ENCODE measurements at regions not wholly inside any gene's neighbourhood (a gene's known extent, or its start where the extent isn't known, plus 50 kb on each side); places are given as distances from the start of the nearest gene placed in this dataset.
"Not testable (repeated sequence)": the region's sequence is repeated elsewhere in the genome, so short reads cannot be mapped to it uniquely, and the experiment has no call there.

GRCh38 chr1:72985024-72985423 is 702.7 kb upstream of the NEGR1 start:
- not testable (repeated sequence) for H3K27ac Mint-ChIP-seq; H3K36me3 Mint-ChIP-seq (ENCODE audit: low read depth); H3K27me3 Mint-ChIP-seq; H3K4me3 Mint-ChIP-seq; H3K4me1 Mint-ChIP-seq (ENCODE audit: low read depth)
- peaks cover 11% of the 10 kb centered on the region for H3K9me3 Mint-ChIP-seq

- H3K27ac Mint-ChIP-seq; H3K36me3 Mint-ChIP-seq (ENCODE audit: low read depth); H3K9me3 Mint-ChIP-seq; H3K4me1 Mint-ChIP-seq (ENCODE audit: low read depth); H3K27me3 Mint-ChIP-seq; H3K4me3 Mint-ChIP-seq: not testable (repeated sequence)
Observed at GRCh38 chr1:72983011-72983410, 700.7 kb upstream of the NEGR1 start.

- Mint-ChIP-seq H3K36me3 (ENCODE audit: low read depth) (no peaks in the 10 kb centered on the region), H3K4me3 (no peak overlapping the region), H3K9me3 (peaks cover 15% of the 10 kb centered on the region), H3K27ac (no peak overlapping the region), H3K27me3 (no peaks in the 10 kb centered on the region), H3K4me1 (ENCODE audit: low read depth) (no peaks in the 10 kb centered on the region)
Observed at GRCh38 chr1:72969461-72969860, 687.1 kb upstream of the NEGR1 start.

- no peak overlapping the region for H3K27ac Mint-ChIP-seq
- H3K36me3 Mint-ChIP-seq (ENCODE audit: low read depth): no peaks in the 10 kb centered on the region
- H3K9me3 Mint-ChIP-seq: no peaks in the 10 kb centered on the region
Observed at GRCh38 chr1:72954943-72955342, 672.6 kb upstream of the NEGR1 start.

GRCh38 chr1:72950900-72951299 is 668.6 kb upstream of the NEGR1 start:
- not testable (repeated sequence) for H3K9me3 Mint-ChIP-seq; H3K4me3 Mint-ChIP-seq; H3K4me1 Mint-ChIP-seq (ENCODE audit: low read depth); H3K27ac Mint-ChIP-seq; H3K27me3 Mint-ChIP-seq; H3K36me3 Mint-ChIP-seq (ENCODE audit: low read depth)

More at GRCh38 chr1:72954943-72955342, 672.6 kb upstream of the NEGR1 start:
- Mint-ChIP-seq H3K4me1 (ENCODE audit: low read depth) (no peaks in the 10 kb centered on the region), H3K27me3 (no peaks in the 10 kb centered on the region), H3K4me3 (no peak overlapping the region)

- Mint-ChIP-seq H3K9me3 (no peaks in the 10 kb centered on the region), H3K27ac (no peak overlapping the region), H3K4me3 (no peak overlapping the region), H3K27me3 (no peaks in the 10 kb centered on the region), H3K36me3 (ENCODE audit: low read depth) (no peaks in the 10 kb centered on the region), H3K4me1 (ENCODE audit: low read depth) (no peaks in the 10 kb centered on the region)
Observed at GRCh38 chr1:72946903-72947499, 664.7 kb upstream of the NEGR1 start.

- H3K27ac Mint-ChIP-seq: no peak overlapping the region
- H3K9me3 Mint-ChIP-seq: no peaks in the 10 kb centered on the region
- H3K27me3 Mint-ChIP-seq: no peaks in the 10 kb centered on the region
- H3K36me3 Mint-ChIP-seq (ENCODE audit: low read depth): no peaks in the 10 kb centered on the region
- H3K4me3 Mint-ChIP-seq: no peak overlapping the region
- no peaks in the 10 kb centered on the region for H3K4me1 Mint-ChIP-seq (ENCODE audit: low read depth)
Observed at GRCh38 chr1:72942008-72942407, 659.7 kb upstream of the NEGR1 start.

GRCh38 chr1:72938408-72938807 is 656.1 kb upstream of the NEGR1 start:
- Mint-ChIP-seq H3K4me1 (ENCODE audit: low read depth) (no peaks in the 10 kb centered on the region), H3K36me3 (ENCODE audit: low read depth) (no peaks in the 10 kb centered on the region), H3K4me3 (no peak overlapping the region), H3K27me3 (no peaks in the 10 kb centered on the region), H3K27ac (no peak overlapping the region), H3K9me3 (no peaks in the 10 kb centered on the region)

- no peak overlapping the region for H3K4me3 Mint-ChIP-seq
- no peaks in the 10 kb centered on the region for H3K36me3 Mint-ChIP-seq (ENCODE audit: low read depth)
- no peak overlapping the region for H3K27ac Mint-ChIP-seq
- no peaks in the 10 kb centered on the region for H3K9me3 Mint-ChIP-seq
- no peaks in the 10 kb centered on the region for H3K4me1 Mint-ChIP-seq (ENCODE audit: low read depth)
- no peaks in the 10 kb centered on the region for H3K27me3 Mint-ChIP-seq
Observed at GRCh38 chr1:72937905-72938304, 655.6 kb upstream of the NEGR1 start.

- no peaks in the 10 kb centered on the region for H3K36me3 Mint-ChIP-seq (ENCODE audit: low read depth)
- no peaks in the 10 kb centered on the region for H3K4me1 Mint-ChIP-seq (ENCODE audit: low read depth)
- H3K4me3 Mint-ChIP-seq: no peak overlapping the region
- no peaks in the 10 kb centered on the region for H3K9me3 Mint-ChIP-seq
- no peaks in the 10 kb centered on the region for H3K27me3 Mint-ChIP-seq
- no peak overlapping the region for H3K27ac Mint-ChIP-seq
Observed at GRCh38 chr1:72936942-72937341, 654.6 kb upstream of the NEGR1 start.

GRCh38 chr1:72936151-72936740 is 653.9 kb upstream of the NEGR1 start:
- Mint-ChIP-seq H3K9me3 (no peaks in the 10 kb centered on the region), H3K27ac (no peak overlapping the region), H3K27me3 (no peaks in the 10 kb centered on the region), H3K36me3 (ENCODE audit: low read depth) (no peaks in the 10 kb centered on the region), H3K4me3 (no peak overlapping the region), H3K4me1 (ENCODE audit: low read depth) (no peaks in the 10 kb centered on the region)

- Mint-ChIP-seq H3K27ac (no peak overlapping the region), H3K36me3 (ENCODE audit: low read depth) (no peaks in the 10 kb centered on the region), H3K27me3 (no peaks in the 10 kb centered on the region), H3K4me3 (no peak overlapping the region), H3K9me3 (peaks cover 8% of the 10 kb centered on the region), H3K4me1 (ENCODE audit: low read depth) (no peaks in the 10 kb centered on the region)
Observed at GRCh38 chr1:72932025-72932424, 649.7 kb upstream of the NEGR1 start.

GRCh38 chr1:72930528-72930927 is 648.2 kb upstream of the NEGR1 start:
- Mint-ChIP-seq H3K27ac (no peak overlapping the region), H3K4me3 (no peak overlapping the region)

GRCh38 chr1:72918940-72919339 is 636.6 kb upstream of the NEGR1 start:
- Mint-ChIP-seq H3K36me3 (ENCODE audit: low read depth) (no peaks in the 10 kb centered on the region), H3K27ac (no peak overlapping the region), H3K27me3 (no peaks in the 10 kb centered on the region), H3K9me3 (peaks cover 3% of the 10 kb centered on the region), H3K4me1 (ENCODE audit: low read depth) (no peaks in the 10 kb centered on the region), H3K4me3 (no peak overlapping the region)

More at GRCh38 chr1:72930528-72930927, 648.2 kb upstream of the NEGR1 start:
- H3K4me1 Mint-ChIP-seq (ENCODE audit: low read depth): no peaks in the 10 kb centered on the region
- no peaks in the 10 kb centered on the region for H3K27me3 Mint-ChIP-seq
- H3K36me3 Mint-ChIP-seq (ENCODE audit: low read depth): no peaks in the 10 kb centered on the region
- H3K9me3 Mint-ChIP-seq: peaks cover 8% of the 10 kb centered on the region

GRCh38 chr1:72917920-72918319 is 635.6 kb upstream of the NEGR1 start:
- H3K36me3 Mint-ChIP-seq (ENCODE audit: low read depth): no peaks in the 10 kb centered on the region
- H3K9me3 Mint-ChIP-seq: peaks cover 3% of the 10 kb centered on the region
- no peaks in the 10 kb centered on the region for H3K4me1 Mint-ChIP-seq (ENCODE audit: low read depth)
- no peak overlapping the region for H3K4me3 Mint-ChIP-seq
- no peaks in the 10 kb centered on the region for H3K27me3 Mint-ChIP-seq
- H3K27ac Mint-ChIP-seq: no peak overlapping the region

- peaks cover 3% of the 10 kb centered on the region for H3K9me3 Mint-ChIP-seq
- no peak overlapping the region for H3K4me3 Mint-ChIP-seq
- no peaks in the 10 kb centered on the region for H3K4me1 Mint-ChIP-seq (ENCODE audit: low read depth)
- no peaks in the 10 kb centered on the region for H3K27me3 Mint-ChIP-seq
- no peak overlapping the region for H3K27ac Mint-ChIP-seq
- no peaks in the 10 kb centered on the region for H3K36me3 Mint-ChIP-seq (ENCODE audit: low read depth)
Observed at GRCh38 chr1:72915581-72915980, 633.2 kb upstream of the NEGR1 start.

Data from stimulated activated naive CD8-positive, alpha-beta T cell treated with anti-CD3 and anti-CD28 coated beads, Interleukin-15, Interleukin-2, amounts not matched to agents 100 ng/mL and 50 ng/mL, for 24 hours (primary cell).